GM12892 (cell line): ENCODE measurements at regions not wholly inside any gene's neighbourhood (a gene's known extent, or its start where the extent isn't known, plus 50 kb on each side); places are given as distances from the start of the nearest gene placed in this dataset.
A peak's percentile ranks its signal among the peaks of the same experiment; 100 is the strongest.
"Not testable (repeated sequence)": the region's sequence is repeated elsewhere in the genome, so short reads cannot be mapped to it uniquely, and the experiment has no call there.

ENCODE experiments used
- DNase-seq: peaks from one replicate; pipeline ENCODE4 v3.0.0; 2011; ENCODE audit not compliant: insufficient read length
- FAIRE-seq: peaks from 2 replicates; lab custom pipeline; 2011; peaks lifted over from hg19 to GRCh38; lab: Jason Lieb, UNC
- POLR2A ChIP-seq: IDR thresholded peaks from 2 replicates; pipeline ENCODE4 v1.6.1; 2011; ENCODE audit warnings: low read depth, low read length, control low read depth
- POLR2AphosphoS5 ChIP-seq: IDR thresholded peaks from 2 replicates; pipeline ENCODE4 v1.6.1; 2011; ENCODE audit warnings: low read depth, low read length, control low read depth
- TAF1 ChIP-seq: IDR thresholded peaks from 2 replicates; pipeline ENCODE4 v1.6.1; 2011; ENCODE audit warnings: low read depth, mild to moderate bottlenecking, control low read depth, low read length, borderline replicate concordance

- DNase-seq (no peak), FAIRE-seq (no peak)
- TF ChIP-seq POLR2A (no peak), POLR2AphosphoS5 (no peak), TAF1 (no peak)
Measured at GRCh38 chr16:26360867-26361266, 669.1 kb downstream of the HS3ST4 start.

GRCh38 chr16:26363581-26363980 is 671.8 kb downstream of the HS3ST4 start:
- FAIRE-seq (no peak), DNase-seq (no peak)
- TF ChIP-seq POLR2A (no peak), TAF1 (no peak), POLR2AphosphoS5 (no peak)

- FAIRE-seq (no peak), DNase-seq (no peak)
Measured at GRCh38 chr16:26365161-26365940, 673.6 kb downstream of the HS3ST4 start.

GRCh38 chr16:26371349-26371869 is 679.6 kb downstream of the HS3ST4 start:
- TF ChIP-seq POLR2A = no peak
- TF ChIP-seq TAF1 = no peak
- no peak for TF ChIP-seq POLR2AphosphoS5
- FAIRE-seq (no peak), DNase-seq (no peak)

More at GRCh38 chr16:26365161-26365940, 673.6 kb downstream of the HS3ST4 start:
- TF ChIP-seq TAF1 (no peak), POLR2A (no peak), POLR2AphosphoS5 (no peak)

GRCh38 chr16:26374279-26374925 is 682.6 kb downstream of the HS3ST4 start:
- peak; percentile 14 for FAIRE-seq
- TF ChIP-seq POLR2AphosphoS5 = no peak
- TF ChIP-seq TAF1 = no peak
- TF ChIP-seq POLR2A = no peak
- DNase-seq = no peak

- FAIRE-seq (no peak), DNase-seq (no peak)
- TF ChIP-seq POLR2AphosphoS5 (no peak), TAF1 (no peak), POLR2A (no peak)
Measured at GRCh38 chr16:26382586-26382985, 684.1 kb upstream of the C16orf82 start.

- DNase-seq (no peak), FAIRE-seq (no peak)
- TF ChIP-seq POLR2AphosphoS5 (no peak), POLR2A (no peak), TAF1 (no peak)
Measured at GRCh38 chr16:26386096-26386495, 680.6 kb upstream of the C16orf82 start.

GRCh38 chr16:26391833-26392232 is 674.9 kb upstream of the C16orf82 start:
- no peak for TF ChIP-seq POLR2AphosphoS5
- no peak for TF ChIP-seq POLR2A
- no peak for TF ChIP-seq TAF1
- no peak for FAIRE-seq
- DNase-seq = no peak

- DNase-seq (no peak), FAIRE-seq (no peak)
- TF ChIP-seq POLR2AphosphoS5 = no peak
Measured at GRCh38 chr16:26394409-26394808, 672.3 kb upstream of the C16orf82 start.

GRCh38 chr16:26395700-26396099 is 671.0 kb upstream of the C16orf82 start:
- TF ChIP-seq POLR2AphosphoS5 (no peak), TAF1 (no peak), POLR2A (no peak)
- no peak for FAIRE-seq
- DNase-seq = no peak

- FAIRE-seq (no peak), DNase-seq (no peak)
- no peak for TF ChIP-seq POLR2AphosphoS5
- TF ChIP-seq TAF1 = no peak
- TF ChIP-seq POLR2A = no peak
Measured at GRCh38 chr16:26396511-26397235, 670.1 kb upstream of the C16orf82 start.

- DNase-seq = no peak
- TF ChIP-seq TAF1 (no peak), POLR2A (no peak), POLR2AphosphoS5 (no peak)
- no peak for FAIRE-seq
Measured at GRCh38 chr16:26413780-26414179, 652.9 kb upstream of the C16orf82 start.

GRCh38 chr16:26419458-26419857 is 647.3 kb upstream of the C16orf82 start:
- DNase-seq, FAIRE-seq: not testable (repeated sequence)
